Small intestine (tissue), 7 donors: ENCODE measurements at regions not wholly inside any gene's neighbourhood (a gene's known extent, or its start where the extent isn't known, plus 50 kb on each side); places are given as distances from the start of the nearest gene placed in this dataset.
"Not testable (repeated sequence)": the region's sequence is repeated elsewhere in the genome, so short reads cannot be mapped to it uniquely, and the experiment has no call there.

Experiments used
- DNase-seq, 2 donors: peaks; one replicate each; pipeline versions ENCODE4 v3.0.0 to v3.0.0-alpha.2; 2013
- FAIRE-seq: peaks from 2 replicates; lab custom pipeline; 2012; peaks lifted over from hg19 to GRCh38; lab: Jason Lieb, UNC
- H3K27ac ChIP-seq, 3 donors: one replicate each; pipeline ENCODE4 v1.5.1; 2013; ENCODE audit warnings: low read length in 2 of 3, mild to moderate bottlenecking in 2 of 3, control low read depth in 1 of 3, inconsistent platforms in 1 of 3, low read depth in 1 of 3, moderate library complexity in 1 of 3
- H3K27me3 ChIP-seq, 3 donors: one replicate each; pipeline ENCODE4 v1.6.1; 2013; ENCODE audit warnings: low read length in 3 of 3, inconsistent platforms in 1 of 3; ENCODE audit not compliant: control insufficient read depth in 3 of 3, insufficient read depth in 3 of 3
- H3K36me3 ChIP-seq, 3 donors: one replicate each; pipeline ENCODE4 v1.6.1; 2013; ENCODE audit warnings: low read length in 3 of 3, inconsistent platforms in 1 of 3, low read depth in 1 of 3, mild to moderate bottlenecking in 1 of 3, moderate library complexity in 1 of 3; ENCODE audit not compliant: control insufficient read depth in 3 of 3, insufficient read depth in 2 of 3
- H3K4me1 ChIP-seq, 3 donors: one replicate each; pipeline ENCODE4 v1.6.1; 2013; ENCODE audit warnings: low read length in 2 of 3, inconsistent platforms in 1 of 3, low read depth in 1 of 3, mild to moderate bottlenecking in 1 of 3, moderate library complexity in 1 of 3; ENCODE audit not compliant: control insufficient read depth in 3 of 3, insufficient read depth in 2 of 3
- H3K4me3 ChIP-seq, 3 donors: one replicate each; pipeline ENCODE4 v1.5.1; 2013; ENCODE audit warnings: low read length in 3 of 3, control low read depth in 1 of 3, inconsistent platforms in 1 of 3, low read depth in 1 of 3, mild to moderate bottlenecking in 1 of 3, moderate library complexity in 1 of 3
- H3K9me3 ChIP-seq, 2 donors: one replicate each; pipeline ENCODE4 v1.6.1; 2013; ENCODE audit warnings: low read depth in 1 of 2, low read length in 1 of 2; ENCODE audit not compliant: control insufficient read depth in 2 of 2, insufficient read depth in 1 of 2
- WGBS, 3 donors: extraction: QIAGEN DNeasy Blood & Tissue Kit; methylation state at CpG; one replicate each; pipeline ENCODE4 v1.1.7; 2013; 5-methylcytosine and 5-hydroxymethylcytosine counted together
- donor health status: healthy with polysubstance abuse.
- donor health status: control.
- donor health status: control.
- donor health status: Bipolar disorder and iron deficiency.
- donor health status: healthy.

DNA sequence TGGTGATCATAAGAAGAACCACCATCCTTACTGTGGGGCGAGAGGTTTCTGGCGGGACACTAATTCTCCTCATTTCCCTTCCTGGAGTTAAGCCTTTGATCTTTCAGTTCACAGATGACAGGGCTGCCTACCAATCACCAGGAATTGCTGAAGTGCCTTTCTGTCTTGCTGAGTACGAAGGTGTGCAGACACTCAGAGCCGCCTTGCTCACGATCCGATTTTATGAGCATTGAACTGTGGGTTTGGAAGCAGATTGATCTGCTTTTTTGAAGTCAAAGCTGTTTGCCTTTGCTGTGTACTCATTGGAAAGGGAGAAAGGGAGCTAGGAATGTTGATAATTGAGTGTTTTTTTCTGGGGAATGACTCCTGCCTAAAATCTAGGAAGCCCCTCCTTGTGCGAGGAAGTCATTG lies 129.1 kb upstream of the SALL4 start:
- Histone ChIP-seq H3K36me3 (no peaks in the 10 kb centered on the region), H3K9me3 (no peaks in the 10 kb centered on the region), H3K27ac (no peak overlapping the region), H3K4me3 (no peak overlapping the region), H3K27me3 (no peaks in the 10 kb centered on the region), H3K4me1 (peaks cover 0 to 11% (median 0%) of the 10 kb centered on the region in 3 donors)
- FAIRE-seq, result no peak
- WGBS, 3 donors, result 17 to 67% (median 49%) methylated on average over 7 of the region's 7 CpGs
- peak; percentile 39 to 57 for DNase-seq

DNA sequence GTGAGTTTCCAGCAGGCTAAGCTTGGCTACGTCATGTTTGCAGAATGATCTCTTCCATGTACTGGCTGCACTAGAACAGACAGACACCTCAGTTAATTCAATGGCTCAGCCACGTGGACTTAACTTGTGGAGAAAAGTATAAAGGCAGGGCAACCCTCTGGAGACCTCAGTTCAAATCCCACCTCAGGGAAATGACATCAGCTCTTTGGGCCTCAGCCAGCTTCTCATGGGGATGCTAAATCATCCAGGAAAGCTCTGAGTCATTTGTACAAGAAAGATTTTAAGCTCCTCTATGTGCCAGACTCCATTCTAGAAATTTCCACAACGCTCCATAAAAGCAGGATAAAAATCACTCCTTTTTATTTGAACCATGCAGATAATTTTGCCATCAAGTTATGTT lies 128.5 kb upstream of the SALL4 start:
- Histone ChIP-seq H3K4me3 (no peak overlapping the region), H3K9me3 (no peaks in the 10 kb centered on the region), H3K36me3 (no peaks in the 10 kb centered on the region), H3K4me1 (peaks cover 0 to 11% (median 0%) of the 10 kb centered on the region in 3 donors), H3K27ac (no peak overlapping the region), H3K27me3 (no peaks in the 10 kb centered on the region)
- FAIRE-seq, result no peak
- 79 to 88% (median 84%) methylated on average over 3 of the region's 3 CpGs for WGBS, 3 donors
- no peak for DNase-seq

DNA sequence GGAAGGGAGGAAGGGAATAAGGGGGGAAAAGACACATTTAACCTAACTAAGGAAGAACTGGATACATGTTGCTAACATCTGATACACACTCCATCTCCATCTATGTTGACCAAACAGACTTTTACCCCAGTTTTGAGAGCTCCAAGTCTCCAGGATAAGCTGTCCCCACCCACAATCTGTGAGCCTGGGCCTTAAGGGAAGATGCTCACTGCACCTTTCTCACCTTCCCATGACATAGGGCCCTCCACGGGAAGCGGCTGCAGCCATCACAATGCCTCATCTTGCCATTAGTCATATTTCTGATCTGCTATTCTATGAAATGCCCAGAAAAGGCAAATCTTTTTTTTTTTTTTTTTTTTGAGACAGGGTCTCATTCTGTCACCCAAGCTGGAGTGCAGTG lies 126.6 kb upstream of the SALL4 start:
- Histone ChIP-seq H3K4me1 (no peaks in the 10 kb centered on the region), H3K9me3 (no peaks in the 10 kb centered on the region), H3K4me3 (no peak overlapping the region), H3K27me3 (no peaks in the 10 kb centered on the region), H3K27ac (no peak overlapping the region), H3K36me3 (no peaks in the 10 kb centered on the region)
- WGBS, 3 donors, result 80 to 90% (median 88%) methylated on average over 2 of the region's 2 CpGs
- DNase-seq (no peak), FAIRE-seq (no peak)

DNA sequence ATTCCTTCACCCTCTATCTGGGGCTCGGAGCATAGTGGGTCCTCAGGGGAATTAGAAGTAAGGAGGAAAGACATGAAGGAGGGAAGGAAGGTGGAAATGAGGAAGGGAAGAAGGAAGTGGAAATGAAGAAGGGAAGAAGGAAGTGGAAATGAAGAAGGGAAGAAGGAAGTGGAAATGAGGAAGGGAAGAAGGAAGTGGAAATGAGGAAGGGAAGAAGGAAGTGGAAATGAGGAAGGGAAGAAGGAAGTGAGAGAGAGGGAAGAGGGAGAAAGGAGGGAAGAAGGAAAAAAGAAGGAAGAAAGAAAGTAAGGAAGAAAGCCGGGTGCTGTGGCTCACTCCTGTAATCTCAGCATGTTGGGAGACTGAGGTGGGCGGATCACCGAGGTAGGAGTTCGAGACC lies 125.6 kb upstream of the SALL4 start:
- not testable (repeated sequence) for H3K27me3 ChIP-seq, H3K36me3 ChIP-seq, FAIRE-seq, DNase-seq, H3K4me1 ChIP-seq, H3K27ac ChIP-seq, H3K4me3 ChIP-seq, H3K9me3 ChIP-seq
- WGBS, 3 donors, result 90 to 93% (median 92%) methylated on average over 5 of the region's 5 CpGs

DNA sequence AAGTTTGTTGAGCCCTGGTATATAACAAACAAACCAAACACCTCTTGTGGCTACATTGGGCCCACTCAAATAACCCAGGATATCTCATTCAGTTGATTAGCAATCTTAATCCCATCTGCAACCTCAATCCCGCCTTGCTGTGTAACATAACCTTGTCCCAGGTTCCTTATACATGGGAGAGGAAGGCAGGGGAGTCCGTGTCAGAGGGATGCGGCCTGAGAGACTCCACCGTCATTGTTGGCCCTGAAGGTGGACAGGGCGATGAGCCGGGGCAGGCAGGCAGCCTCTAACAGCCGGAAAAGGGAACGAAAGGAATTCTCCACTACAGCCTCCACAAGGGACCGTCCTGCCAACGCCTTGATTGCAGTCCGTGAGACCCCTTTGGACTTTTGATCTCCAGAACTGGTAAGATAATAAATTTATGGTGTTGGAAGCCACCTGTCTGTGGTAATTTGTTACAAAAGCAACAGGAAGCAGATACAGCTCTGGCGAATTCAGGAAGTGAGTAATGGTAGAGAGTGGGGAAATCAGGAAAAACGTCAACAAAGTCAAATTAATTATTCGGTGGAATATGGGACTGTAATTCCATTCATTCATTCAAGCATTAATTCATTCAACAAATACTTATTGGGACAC lies 124.5 kb upstream of the SALL4 start:
- H3K27me3 ChIP-seq, result no peaks in the 10 kb centered on the region
- no peak for FAIRE-seq
- H3K4me1 ChIP-seq, result no peaks in the 10 kb centered on the region
- 27 to 40% (median 34%) methylated on average over 14 of the region's 14 CpGs for WGBS, 3 donors
- peak; percentile 11 to 77 for DNase-seq
- H3K27ac ChIP-seq, result peak overlapping the region in 1 of 3 donors; percentile 5
- H3K36me3 ChIP-seq, result no peaks in the 10 kb centered on the region
- no peaks in the 10 kb centered on the region for H3K9me3 ChIP-seq
- H3K4me3 ChIP-seq, result no peak overlapping the region

DNA sequence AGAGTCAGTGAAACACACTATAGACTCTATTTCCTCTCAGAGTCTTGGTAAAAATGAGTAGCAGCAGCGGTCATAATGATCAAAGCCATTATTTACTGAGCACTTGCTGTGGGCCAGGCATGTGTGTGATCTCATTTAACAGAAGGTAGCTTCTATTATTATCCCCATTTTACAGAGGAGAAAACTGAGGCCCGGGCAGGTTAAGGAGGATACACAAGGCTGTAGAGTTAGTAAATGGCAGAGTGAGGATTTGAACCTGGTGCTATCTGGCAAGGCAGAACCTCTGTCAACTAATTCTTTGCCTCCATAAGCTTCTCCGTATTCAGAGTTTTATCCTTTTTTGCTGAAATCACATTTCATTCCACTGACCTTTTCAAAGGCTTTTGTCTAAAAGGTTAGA lies 122.2 kb upstream of the SALL4 start:
- FAIRE-seq, result no peak
- Histone ChIP-seq H3K27me3 (no peaks in the 10 kb centered on the region), H3K9me3 (no peaks in the 10 kb centered on the region), H3K4me3 (no peak overlapping the region), H3K4me1 (no peaks in the 10 kb centered on the region), H3K36me3 (no peaks in the 10 kb centered on the region), H3K27ac (no peak overlapping the region)
- no peak for DNase-seq
- WGBS, 3 donors, result 92 to 97% (median 93%) methylated on average over 3 of the region's 3 CpGs

DNA sequence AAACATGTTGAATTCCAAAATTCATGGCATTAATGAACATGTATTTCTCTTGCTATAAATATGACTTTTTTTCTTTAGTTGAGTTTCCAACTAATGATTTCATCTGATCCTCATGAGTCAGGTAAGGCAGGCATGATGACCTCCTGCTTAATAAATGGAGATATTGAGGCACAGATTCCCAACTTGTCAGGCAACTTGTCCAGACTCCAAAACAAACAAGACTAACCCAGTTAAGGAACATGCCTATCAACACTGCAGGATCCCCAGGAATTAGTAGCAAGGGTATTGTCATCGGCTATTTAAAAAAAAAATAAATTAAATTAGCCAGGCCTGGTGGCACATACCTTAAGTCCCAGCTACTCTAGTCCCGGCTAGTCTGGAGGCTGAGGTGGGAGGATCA lies 121.3 kb upstream of the SALL4 start:
- no peak overlapping the region for H3K27ac ChIP-seq
- no peaks in the 10 kb centered on the region for H3K4me1 ChIP-seq
- FAIRE-seq (no peak), DNase-seq (no peak)
- no peaks in the 10 kb centered on the region for H3K27me3 ChIP-seq
- H3K9me3 ChIP-seq, result no peaks in the 10 kb centered on the region
- H3K4me3 ChIP-seq, result no peak overlapping the region
- WGBS, 3 donors, result 57 to 80% (median 59%) methylated on average over 2 of the region's 2 CpGs
- no peaks in the 10 kb centered on the region for H3K36me3 ChIP-seq

DNA sequence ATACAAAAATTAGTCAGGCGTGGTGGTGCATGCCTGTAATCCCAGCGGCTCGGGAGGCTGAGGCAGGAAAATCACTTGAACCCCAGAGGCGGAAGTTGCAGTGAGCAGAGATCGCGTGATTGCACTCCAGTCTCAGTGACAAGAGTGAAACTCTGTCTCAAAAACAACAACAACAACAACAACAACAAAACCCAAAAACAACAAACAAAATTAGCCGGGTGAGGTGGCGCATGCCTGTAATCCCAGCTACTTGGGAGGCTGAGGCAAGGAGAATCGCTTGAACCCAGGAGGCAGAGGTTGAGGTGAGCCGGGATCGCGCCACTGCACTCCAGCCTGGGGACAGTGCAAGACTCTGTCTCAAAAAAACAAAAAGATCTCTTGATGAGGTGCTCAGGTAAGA lies 120.5 kb upstream of the SALL4 start:
- WGBS, 3 donors, result 96 to 98% (median 97%) methylated on average over 12 of the region's 12 CpGs
- not testable (repeated sequence) for H3K27me3 ChIP-seq, H3K27ac ChIP-seq, DNase-seq, FAIRE-seq, H3K36me3 ChIP-seq, H3K9me3 ChIP-seq, H3K4me3 ChIP-seq, H3K4me1 ChIP-seq

DNA sequence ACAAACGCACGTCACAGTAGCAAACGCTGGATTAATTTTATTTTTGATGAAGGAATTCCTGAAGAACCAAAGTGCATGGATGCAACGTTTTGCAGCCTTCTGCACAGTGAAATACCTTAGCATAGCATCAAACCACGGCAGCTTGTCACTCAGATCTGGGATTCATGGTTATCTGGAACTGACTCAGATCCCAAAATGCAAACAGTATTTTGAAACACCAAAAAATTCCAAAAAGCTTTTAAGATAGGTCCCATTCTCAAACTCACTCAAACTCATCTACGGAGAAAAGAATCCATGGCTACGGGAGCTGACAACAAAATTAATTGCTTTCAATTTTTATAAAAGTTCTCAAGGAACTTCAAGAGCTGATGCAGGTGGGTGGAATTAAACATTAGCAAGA lies 116.2 kb upstream of the SALL4 start:
- DNase-seq, result no peak
- no peak for FAIRE-seq
- no peaks in the 10 kb centered on the region for H3K9me3 ChIP-seq
- no peaks in the 10 kb centered on the region for H3K4me1 ChIP-seq
- no peak overlapping the region for H3K4me3 ChIP-seq
- no peaks in the 10 kb centered on the region for H3K36me3 ChIP-seq
- no peak overlapping the region for H3K27ac ChIP-seq
- H3K27me3 ChIP-seq, result no peaks in the 10 kb centered on the region
- WGBS, 3 donors, result 32 to 63% (median 49%) methylated on average over 7 of the region's 7 CpGs
